ENCODE measurements at regions not wholly inside any gene's neighbourhood (a gene's known extent, or its start where the extent isn't known, plus 50 kb on each side); places are given as distances from the start of the nearest gene placed in this dataset.

DNA sequence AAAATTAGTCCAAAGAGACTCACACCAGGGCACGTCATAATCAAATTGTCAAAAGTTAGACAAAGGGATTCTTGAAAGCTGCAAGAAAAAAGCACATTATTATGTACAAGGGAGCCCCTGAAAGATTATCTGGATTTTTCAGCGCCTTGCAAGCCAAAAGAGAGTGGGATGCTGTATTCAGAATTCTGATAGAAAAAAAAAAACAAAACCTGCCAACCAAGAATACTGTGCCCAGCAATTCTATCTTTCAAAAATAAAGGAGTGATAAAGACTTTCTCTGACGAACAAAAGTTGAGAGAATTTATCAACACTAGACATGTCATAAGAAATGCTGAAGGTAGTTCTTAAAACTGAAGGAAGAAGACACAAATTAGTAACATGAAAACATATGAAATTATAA is 240.2 kb downstream of the SNX13 start:
- TF ChIP-seq GATA2 (IDR thresholded peaks at IDR 0.05; ENCODE audit: low read depth, low read length) (no peak), GATA3 (IDR thresholded peaks at IDR 0.05; ENCODE audit: low read depth, low read length) (no peak)
